Heart right ventricle (tissue), 16 donors: ENCODE measurements at regions not wholly inside any gene's neighbourhood (a gene's known extent, or its start where the extent isn't known, plus 50 kb on each side); places are given as distances from the start of the nearest gene placed in this dataset.

Source experiments
- ATAC-seq, 8 donors: fragments of 200-7000 bp; cut with Tn5 transposase; one replicate each; pipeline ENCODE4 v1.9.1; 2020; ENCODE audit warnings: mild to moderate bottlenecking in 8 of 8, moderate library complexity in 8 of 8, moderate number of reproducible peaks in 1 of 8
- DNase-seq, 2 donors: peaks; one replicate each; pipeline ENCODE4 v3.0.0-alpha.2; 2020
- H3K27ac ChIP-seq, 10 donors: fragments of 200-600 bp; sonication (generic) in 2 of 10; one replicate each; pipeline versions ENCODE4 v1.5.0 to v1.8.0; 2020 to 2022; ENCODE audit warnings: mild to moderate bottlenecking in 3 of 10
- H3K27me3 ChIP-seq, 7 donors: fragments of 200-600 bp; one replicate each; pipeline ENCODE4 v1.8.0; 2021 to 2022; ENCODE audit warnings: mild to moderate bottlenecking in 2 of 7
- H3K36me3 ChIP-seq, 9 donors: fragments of 200-600 bp; sonication (generic) in 1 of 9; one replicate each; pipeline versions ENCODE4 v1.5.0 to v1.8.0; 2020 to 2022; ENCODE audit warnings: mild to moderate bottlenecking in 2 of 9
- H3K4me1 ChIP-seq, 9 donors: fragments of 200-600 bp; sonication (generic) in 1 of 9; one replicate each; pipeline versions ENCODE4 v1.5.0 to v1.8.0; 2020 to 2022; ENCODE audit warnings: mild to moderate bottlenecking in 4 of 9
- H3K4me3 ChIP-seq, 10 donors: fragments of 200-600 bp; sonication (generic) in 2 of 10; one replicate each; pipeline versions ENCODE4 v1.5.0 to v1.8.0; 2020 to 2022; ENCODE audit warnings: mild to moderate bottlenecking in 7 of 10, moderate library complexity in 2 of 10
- H3K9me3 ChIP-seq, 11 donors: fragments of 200-600 bp in 10 of 11; sonication (generic) in 2 of 11; one replicate each; pipeline versions ENCODE4 v1.5.0 to v1.8.0; 2013 to 2022; ENCODE audit warnings: mild to moderate bottlenecking in 2 of 11, control low read depth in 1 of 11, moderate library complexity in 1 of 11
- WGBS, 2 donors: extraction: QIAGEN DNeasy Blood & Tissue Kit; methylation state at CpG; one replicate each; pipeline ENCODE4 v1.1.7; 2013; ENCODE audit warnings: inconsistent platforms in 1 of 2; 5-methylcytosine and 5-hydroxymethylcytosine counted together
- intact Hi-C, 10 donors: fragments of 100-400 bp; cut with DNase I; formaldehyde crosslinking; loops; one replicate each; pipeline versions ENCODE4 v1.11.1 to v1.14.2; 2022
- TF ChIP-seq, protein P1 (sequence below), 9 donors: fragments of 200-600 bp; sonication (generic) in 2 of 9; IDR thresholded peaks; one replicate each; pipeline versions ENCODE4 v1.5.0 to v1.8.0; 2021 to 2022; ENCODE audit warnings: antibody characterized with exemption in 9 of 9, mild to moderate bottlenecking in 5 of 9, moderate library complexity in 1 of 9
- donor health status: Arrhythmogenic right ventricular cardiomyopathy.
- donor health status: ischemic (EF 13 %, LVEDD 7.1; RV severe dilation, severe dysfunction).
- donor health status: healthy with polysubstance abuse.
- donor health status: DM: no; HTN: yes; CAD: no.
- donor health status: DM: no; HTN: no; CAD: no.
- donor health status: ischemic (EF 25% LVEDD 6.9; RV normal size, moderate dysfunction).
- donor health status: ischemic (EF 25% LVEDD 5.7; RV mildly dilated, moderate dysfunction).
- donor health status: healthy.
- donor health status: DM: yes; HTN: yes; CAD: no.
- donor health status: Ischemic cardiomyopathy.
- donor health status: ischemic (EF 35%, LVEDD 5.7; RV mildly dilated, moderate dysfunction).
- donor health status: nonischemic (EF 11% LVEDD 7.7; RV severe dilation, severe dysfunction).
- donor health status: DM: yes; HTN: yes; CAD: no.
- donor health status: PGD.
- donor health status: ischemic (EF 29% LVEDD 5.4; RV normal size, mild dysfunction).
- donor health status: nonischemic (EF 23%, LVEDD 6.1; RV moderate dilation, normal function).

DNA sequence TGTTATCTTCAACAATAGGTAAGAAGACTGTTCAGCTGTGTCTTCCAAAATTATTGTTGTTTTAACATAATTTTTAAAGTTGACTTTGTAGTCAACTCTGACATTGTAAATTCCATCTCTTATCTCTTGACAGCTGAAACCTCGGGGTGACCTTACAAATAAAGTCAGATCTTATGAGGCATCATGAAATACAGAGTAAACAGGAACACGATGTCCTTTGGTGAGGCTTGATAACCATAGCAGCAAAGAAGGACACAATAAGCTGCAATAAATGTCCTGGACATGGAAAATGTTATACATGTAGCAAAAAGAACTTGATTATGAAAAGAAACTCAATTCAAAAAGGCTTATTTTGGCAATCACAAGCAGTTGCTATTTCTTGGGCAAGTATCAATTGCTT is 618.9 kb upstream of the SLC39A10 start:
- Histone ChIP-seq H3K4me1 (no peaks in the 10 kb centered on the region), H3K36me3 (no peaks in the 10 kb centered on the region), H3K27ac (no peak overlapping the region), H3K27me3 (no peaks in the 10 kb centered on the region), H3K9me3 (no peaks in the 10 kb centered on the region), H3K4me3 (no peak overlapping the region)
- ATAC-seq: no peak
- WGBS, 2 donors: 29 to 55% methylated on average over 2 of the region's 2 CpGs
- intact Hi-C loops: no loop called here
- TF ChIP-seq, protein P1, sequence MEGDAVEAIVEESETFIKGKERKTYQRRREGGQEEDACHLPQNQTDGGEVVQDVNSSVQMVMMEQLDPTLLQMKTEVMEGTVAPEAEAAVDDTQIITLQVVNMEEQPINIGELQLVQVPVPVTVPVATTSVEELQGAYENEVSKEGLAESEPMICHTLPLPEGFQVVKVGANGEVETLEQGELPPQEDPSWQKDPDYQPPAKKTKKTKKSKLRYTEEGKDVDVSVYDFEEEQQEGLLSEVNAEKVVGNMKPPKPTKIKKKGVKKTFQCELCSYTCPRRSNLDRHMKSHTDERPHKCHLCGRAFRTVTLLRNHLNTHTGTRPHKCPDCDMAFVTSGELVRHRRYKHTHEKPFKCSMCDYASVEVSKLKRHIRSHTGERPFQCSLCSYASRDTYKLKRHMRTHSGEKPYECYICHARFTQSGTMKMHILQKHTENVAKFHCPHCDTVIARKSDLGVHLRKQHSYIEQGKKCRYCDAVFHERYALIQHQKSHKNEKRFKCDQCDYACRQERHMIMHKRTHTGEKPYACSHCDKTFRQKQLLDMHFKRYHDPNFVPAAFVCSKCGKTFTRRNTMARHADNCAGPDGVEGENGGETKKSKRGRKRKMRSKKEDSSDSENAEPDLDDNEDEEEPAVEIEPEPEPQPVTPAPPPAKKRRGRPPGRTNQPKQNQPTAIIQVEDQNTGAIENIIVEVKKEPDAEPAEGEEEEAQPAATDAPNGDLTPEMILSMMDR (IDR thresholded peaks at IDR 0.05): no peak
- DNase-seq: no peak

DNA sequence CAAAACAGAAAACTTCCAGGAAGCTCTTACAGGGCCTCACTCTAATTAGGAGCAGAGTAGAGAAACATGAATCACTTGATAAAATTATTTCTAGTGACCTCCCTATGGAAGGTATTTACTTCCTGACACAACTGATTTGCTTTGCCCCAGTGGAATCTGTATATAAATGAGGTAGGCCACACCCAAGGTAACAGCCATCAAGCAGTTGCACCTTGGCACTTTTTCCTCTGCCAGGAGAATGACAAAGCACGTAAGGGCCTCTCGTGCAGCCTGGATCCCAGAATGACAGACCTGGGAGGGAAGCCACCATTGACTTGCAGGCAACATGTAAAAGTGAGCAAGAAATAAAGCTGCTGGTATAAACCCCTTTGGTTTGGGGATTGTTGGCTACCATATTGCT is 620.0 kb upstream of the SLC39A10 start:
- TF ChIP-seq, protein P1 (IDR thresholded peaks at IDR 0.05): no peak
- ATAC-seq (no peak), DNase-seq (no peak)
- no peaks in the 10 kb centered on the region for H3K9me3 ChIP-seq
- no peak overlapping the region for H3K27ac ChIP-seq
- WGBS, 2 donors: 83 to 87% methylated on average over 2 of the region's 2 CpGs
- no peaks in the 10 kb centered on the region for H3K4me1 ChIP-seq
- intact Hi-C loops: no loop called here
- no peaks in the 10 kb centered on the region for H3K36me3 ChIP-seq
- H3K27me3 ChIP-seq: no peaks in the 10 kb centered on the region
- H3K4me3 ChIP-seq: no peak overlapping the region

DNA sequence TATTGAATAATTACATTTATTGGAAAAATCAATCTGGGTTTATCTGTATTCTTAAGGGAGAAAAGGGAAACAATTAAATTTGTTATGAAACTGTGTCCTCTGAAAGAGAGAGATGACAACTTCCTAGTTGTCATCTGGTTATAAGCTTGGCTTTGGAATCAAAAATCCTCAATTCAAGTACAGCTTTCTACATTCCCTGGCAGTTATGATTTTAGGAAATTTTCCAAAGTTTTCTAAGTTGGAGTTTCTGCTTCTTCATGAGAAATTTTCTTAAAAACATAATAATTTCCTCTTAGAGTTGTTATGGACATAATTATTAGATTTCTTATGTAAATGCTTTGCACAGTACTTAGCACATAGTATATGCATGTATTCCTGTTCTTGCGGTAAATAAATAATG is 625.6 kb upstream of the SLC39A10 start:
- intact Hi-C loops: no loop called here
- peaks cover 0 to 5% (median 0%) of the 10 kb centered on the region in 7 donors for H3K27me3 ChIP-seq
- H3K4me3 ChIP-seq: no peak overlapping the region
- H3K9me3 ChIP-seq: no peaks in the 10 kb centered on the region
- no peaks in the 10 kb centered on the region for H3K4me1 ChIP-seq
- TF ChIP-seq, protein P1 (IDR thresholded peaks at IDR 0.05): no peak
- H3K27ac ChIP-seq: no peak overlapping the region
- no peak for DNase-seq
- ATAC-seq: no peak
- 100% methylated on average over 1 of the region's 1 CpG for WGBS, 2 donors
- H3K36me3 ChIP-seq: no peaks in the 10 kb centered on the region

DNA sequence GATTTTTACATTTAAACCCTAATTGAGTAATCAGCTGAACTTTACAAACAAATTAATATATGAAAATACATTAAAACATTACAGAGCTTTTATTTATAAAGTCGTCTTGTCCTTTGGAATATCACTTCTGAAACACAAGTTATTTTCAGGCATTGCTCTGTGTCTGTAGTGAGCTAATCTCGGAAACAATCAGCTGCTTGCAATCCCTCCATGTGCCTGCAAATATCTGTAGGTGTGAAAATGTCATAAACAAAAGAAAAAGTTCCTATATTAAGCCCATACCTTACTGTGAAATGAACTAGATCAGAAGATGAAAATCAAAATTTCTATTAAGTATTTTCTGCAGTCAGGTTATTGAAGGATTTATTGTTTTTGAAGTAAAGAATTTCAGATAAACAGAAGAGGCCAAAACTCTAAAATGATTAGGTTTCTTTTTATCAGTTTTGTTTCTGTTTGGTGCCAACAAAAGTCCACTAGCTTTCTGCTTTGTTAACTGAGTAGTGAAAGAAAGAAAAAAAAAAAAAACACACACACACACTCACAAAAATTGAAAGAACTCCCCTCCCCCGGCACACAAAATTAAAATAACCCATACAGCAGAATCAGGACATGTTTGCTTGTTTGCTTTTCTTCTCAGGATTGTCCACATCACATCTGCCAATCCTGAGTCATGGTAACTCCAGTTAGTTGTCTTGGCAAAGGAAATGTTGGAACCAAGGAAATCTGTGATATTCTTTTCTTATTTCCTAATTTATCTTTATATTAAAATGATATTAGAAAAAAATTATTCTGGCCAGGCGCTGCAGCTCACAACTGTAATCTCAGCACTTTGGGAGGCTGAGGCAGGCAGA is 627.0 kb upstream of the SLC39A10 start:
- Histone ChIP-seq H3K27ac (no peak overlapping the region), H3K36me3 (no peaks in the 10 kb centered on the region), H3K9me3 (no peaks in the 10 kb centered on the region), H3K4me3 (no peak overlapping the region), H3K27me3 (peaks cover 0 to 5% (median 0%) of the 10 kb centered on the region in 7 donors), H3K4me1 (no peaks in the 10 kb centered on the region)
- ATAC-seq (no peak), DNase-seq (no peak)
- TF ChIP-seq, protein P1 (IDR thresholded peaks at IDR 0.05): no peak
- 55 to 61% methylated on average over 4 of the region's 4 CpGs for WGBS, 2 donors
- intact Hi-C loops: no loop called here
